ENCODE measurements at regions not wholly inside any gene's neighbourhood (a gene's known extent, or its start where the extent isn't known, plus 50 kb on each side); places are given as distances from the start of the nearest gene placed in this dataset.

GRCh38 chr15:77540312-77541060, 92.2 kb downstream of the LINGO1 start:
- no peak for DNase-seq (ENCODE audit: low read depth in 2 of 2)

- no peak for DNase-seq (ENCODE audit: low read depth in 2 of 2)
These were observed 93.8 kb downstream of the LINGO1 start for GRCh38 chr15:77538793-77539497.

- DNase-seq (ENCODE audit: low read depth in 2 of 2), result no peak
These were observed 94.7 kb downstream of the LINGO1 start for GRCh38 chr15:77538027-77538451.

- DNase-seq (ENCODE audit: low read depth in 2 of 2), result no peak
These were observed 95.7 kb downstream of the LINGO1 start for GRCh38 chr15:77537006-77537405.

GRCh38 chr15:77535845-77536244, 96.9 kb downstream of the LINGO1 start:
- no peak for DNase-seq (ENCODE audit: low read depth in 2 of 2)

All from stimulated activated CD8-positive, alpha-beta memory T cell treated with anti-CD3 and anti-CD28 coated beads, Interleukin-7, amount 100 ng/mL, for 1 hour (primary cell).